Right lobe of liver (tissue), 4 donors: ENCODE measurements at regions not wholly inside any gene's neighbourhood (a gene's known extent, or its start where the extent isn't known, plus 50 kb on each side); places are given as distances from the start of the nearest gene placed in this dataset.

Experiments used
- CTCF ChIP-seq, 4 donors: fragments of 200-600 bp in 3 of 4; fragments of 450-650 bp in 1 of 4; IDR thresholded peaks; one replicate each; pipeline versions ENCODE4 v1.5.1 to v1.8.0; 2016 to 2022; ENCODE audit warnings: antibody characterized with exemption in 4 of 4, mild to moderate bottlenecking in 2 of 4
- POLR2A ChIP-seq: fragments of 450-650 bp; IDR thresholded peaks from one replicate; pipeline ENCODE4 v1.6.1; 2017; ENCODE audit warnings: antibody characterized with exemption, mild to moderate bottlenecking
- donor health status: DM: no; HTN: no; CAD: no.
- donor health status: DM: no; HTN: no; CAD: no.
- donor health status: DM: no; HTN: yes; CAD: no.

GRCh38 chr14:97993508-97994019 lies 1196.4 kb downstream of the VRK1 start:
- no peak for TF ChIP-seq CTCF (IDR thresholded peaks at IDR 0.05)
- no peak for TF ChIP-seq POLR2A
